ENCODE measurements at regions not wholly inside any gene's neighbourhood (a gene's known extent, or its start where the extent isn't known, plus 50 kb on each side); places are given as distances from the start of the nearest gene placed in this dataset.

DNA sequence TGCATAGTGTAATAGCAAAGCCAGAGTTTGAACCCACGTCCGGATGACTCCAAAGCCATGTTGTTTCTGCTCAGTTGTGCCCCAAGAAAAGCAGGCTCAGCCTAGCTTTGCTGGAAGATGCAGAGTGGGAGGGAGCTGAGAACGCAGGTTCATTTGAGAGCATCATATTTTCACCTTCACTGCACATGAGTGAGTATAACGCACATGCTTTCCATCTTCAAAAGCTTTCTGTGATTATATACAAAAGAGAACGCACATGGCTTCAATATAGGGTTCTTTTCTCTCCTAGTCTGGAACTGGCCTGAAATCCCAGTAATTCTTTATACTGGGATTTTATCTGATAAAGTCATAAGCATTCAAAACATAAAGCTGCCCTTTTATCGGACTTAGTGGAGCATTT lies 385.5 kb upstream of the CADM1 start:
- no peak for DNase-seq (ENCODE audit: low spot score)
- in situ Hi-C loops (cut with MboI; ENCODE audit: low pct_unique_long_range_greater_than_20kb, low sequenced_read_pairs, unreplicated experiment), result no loop called here
- TF ChIP-seq, protein P1, sequence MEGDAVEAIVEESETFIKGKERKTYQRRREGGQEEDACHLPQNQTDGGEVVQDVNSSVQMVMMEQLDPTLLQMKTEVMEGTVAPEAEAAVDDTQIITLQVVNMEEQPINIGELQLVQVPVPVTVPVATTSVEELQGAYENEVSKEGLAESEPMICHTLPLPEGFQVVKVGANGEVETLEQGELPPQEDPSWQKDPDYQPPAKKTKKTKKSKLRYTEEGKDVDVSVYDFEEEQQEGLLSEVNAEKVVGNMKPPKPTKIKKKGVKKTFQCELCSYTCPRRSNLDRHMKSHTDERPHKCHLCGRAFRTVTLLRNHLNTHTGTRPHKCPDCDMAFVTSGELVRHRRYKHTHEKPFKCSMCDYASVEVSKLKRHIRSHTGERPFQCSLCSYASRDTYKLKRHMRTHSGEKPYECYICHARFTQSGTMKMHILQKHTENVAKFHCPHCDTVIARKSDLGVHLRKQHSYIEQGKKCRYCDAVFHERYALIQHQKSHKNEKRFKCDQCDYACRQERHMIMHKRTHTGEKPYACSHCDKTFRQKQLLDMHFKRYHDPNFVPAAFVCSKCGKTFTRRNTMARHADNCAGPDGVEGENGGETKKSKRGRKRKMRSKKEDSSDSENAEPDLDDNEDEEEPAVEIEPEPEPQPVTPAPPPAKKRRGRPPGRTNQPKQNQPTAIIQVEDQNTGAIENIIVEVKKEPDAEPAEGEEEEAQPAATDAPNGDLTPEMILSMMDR (IDR thresholded peaks at IDR 0.05; ENCODE audit: extremely low read depth, insufficient read depth, missing control alignments), result no peak

DNA sequence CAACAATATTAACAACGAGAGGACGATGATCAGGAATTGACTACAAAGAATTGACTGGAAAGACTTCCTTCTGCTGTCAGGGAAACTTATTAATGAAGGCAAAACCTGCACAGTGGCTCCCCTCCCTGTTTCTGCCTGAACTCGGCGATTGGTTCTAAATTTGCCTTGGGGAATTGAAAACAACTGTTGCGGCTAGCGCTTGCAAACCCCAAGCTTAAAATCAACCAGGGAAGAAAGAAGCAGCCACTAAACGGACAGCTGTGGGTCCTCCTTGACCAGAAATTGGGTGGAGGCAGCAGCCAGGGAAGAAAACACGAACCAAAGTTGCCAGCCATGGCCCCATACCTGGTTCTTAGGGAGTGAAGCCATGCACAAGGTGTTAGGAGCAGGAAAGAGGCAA lies 383.5 kb upstream of the CADM1 start:
- TF ChIP-seq, protein P1 (IDR thresholded peaks at IDR 0.05; ENCODE audit: extremely low read depth, insufficient read depth, missing control alignments), result no peak
- no peak for DNase-seq (ENCODE audit: low spot score)
- in situ Hi-C loops (cut with MboI; ENCODE audit: low pct_unique_long_range_greater_than_20kb, low sequenced_read_pairs, unreplicated experiment), result no loop called here

DNA sequence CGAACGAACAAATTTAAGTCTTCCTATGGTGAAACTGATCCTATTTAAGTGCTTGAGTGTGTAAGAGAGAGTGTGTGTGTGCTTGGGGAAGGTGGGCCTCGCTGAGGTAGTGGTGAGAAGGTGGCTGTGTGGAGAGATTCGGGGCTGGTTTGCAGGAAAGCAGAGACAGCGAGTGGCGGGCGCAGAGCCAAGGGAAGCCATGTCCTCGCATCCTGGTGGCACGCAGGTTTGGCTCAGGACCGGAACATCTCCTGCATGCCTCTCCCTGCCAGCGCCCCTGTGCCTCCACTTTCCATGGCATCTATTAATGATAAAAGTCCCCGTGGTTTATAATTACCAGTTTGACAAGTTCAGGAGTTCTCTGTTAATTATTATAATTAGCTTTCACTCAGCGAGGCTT lies 383.1 kb upstream of the CADM1 start:
- in situ Hi-C loops (cut with MboI; ENCODE audit: low pct_unique_long_range_greater_than_20kb, low sequenced_read_pairs, unreplicated experiment), result no loop called here
- no peak for DNase-seq (ENCODE audit: low spot score)
- TF ChIP-seq, protein P1 (IDR thresholded peaks at IDR 0.05; ENCODE audit: extremely low read depth, insufficient read depth, missing control alignments), result no peak

DNA sequence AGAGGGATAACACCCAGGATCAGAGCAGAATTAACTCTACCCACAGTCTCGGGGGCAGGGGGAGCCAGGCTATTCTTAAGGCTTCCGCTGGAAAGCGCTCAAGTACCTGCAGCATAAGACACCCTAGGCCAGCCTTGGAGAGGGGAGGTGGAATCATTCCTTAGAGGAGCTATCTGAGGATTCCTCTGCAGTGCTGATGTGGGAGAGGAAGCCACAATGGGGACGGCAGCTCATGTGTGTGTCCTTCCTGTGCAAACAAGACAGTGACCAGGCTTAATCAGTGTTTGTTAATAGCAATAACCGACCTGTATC lies 382.2 kb upstream of the CADM1 start:
- DNase-seq (ENCODE audit: low spot score), result no peak
- TF ChIP-seq, protein P1 (IDR thresholded peaks at IDR 0.05; ENCODE audit: extremely low read depth, insufficient read depth, missing control alignments), result no peak
- in situ Hi-C loops (cut with MboI; ENCODE audit: low pct_unique_long_range_greater_than_20kb, low sequenced_read_pairs, unreplicated experiment), result no loop called here

DNA sequence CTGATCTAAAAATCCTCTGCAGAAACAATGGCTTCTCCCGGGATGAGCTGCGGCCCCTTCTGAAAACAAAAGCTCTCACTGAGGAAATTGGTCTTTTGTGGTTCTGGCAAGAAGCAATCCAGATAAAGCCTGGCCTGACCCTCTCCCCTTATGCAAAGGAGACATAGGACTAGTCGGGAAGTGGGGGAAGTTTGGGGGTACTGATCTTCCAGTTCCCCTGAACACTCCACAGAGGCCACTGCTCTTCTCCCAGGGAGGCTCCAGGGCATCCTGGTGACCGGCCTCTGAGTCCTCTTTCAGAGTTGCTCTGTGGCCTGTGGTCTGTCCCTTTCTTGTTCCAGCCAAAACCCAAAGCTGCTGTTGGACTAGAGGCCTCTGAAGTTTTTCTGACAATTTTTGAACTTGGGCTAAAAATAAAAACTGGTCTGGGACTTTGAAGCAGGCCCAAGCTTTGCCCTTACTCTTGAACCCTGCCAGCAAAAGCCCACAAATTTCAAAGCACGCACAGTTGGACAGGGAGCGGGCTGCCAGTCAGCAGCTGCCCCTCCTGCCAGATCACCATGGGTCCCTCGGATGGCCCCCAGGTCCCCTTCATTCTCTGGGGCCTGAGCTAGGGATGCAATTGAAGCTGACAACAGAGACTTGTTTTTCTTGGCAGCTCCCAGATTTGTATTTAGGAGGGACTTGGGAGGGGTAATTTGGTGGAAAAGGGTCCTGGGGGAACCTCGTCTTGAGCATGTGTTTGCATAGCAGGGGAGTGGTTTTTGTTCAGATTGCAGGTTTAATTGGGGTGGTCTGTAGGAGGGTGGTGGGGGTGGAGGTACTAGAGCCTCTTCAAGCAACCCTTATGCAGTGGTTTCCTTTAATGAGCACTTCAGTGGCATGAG lies 381.6 kb upstream of the CADM1 start:
- in situ Hi-C loops (cut with MboI; ENCODE audit: low pct_unique_long_range_greater_than_20kb, low sequenced_read_pairs, unreplicated experiment), result no loop called here

DNA sequence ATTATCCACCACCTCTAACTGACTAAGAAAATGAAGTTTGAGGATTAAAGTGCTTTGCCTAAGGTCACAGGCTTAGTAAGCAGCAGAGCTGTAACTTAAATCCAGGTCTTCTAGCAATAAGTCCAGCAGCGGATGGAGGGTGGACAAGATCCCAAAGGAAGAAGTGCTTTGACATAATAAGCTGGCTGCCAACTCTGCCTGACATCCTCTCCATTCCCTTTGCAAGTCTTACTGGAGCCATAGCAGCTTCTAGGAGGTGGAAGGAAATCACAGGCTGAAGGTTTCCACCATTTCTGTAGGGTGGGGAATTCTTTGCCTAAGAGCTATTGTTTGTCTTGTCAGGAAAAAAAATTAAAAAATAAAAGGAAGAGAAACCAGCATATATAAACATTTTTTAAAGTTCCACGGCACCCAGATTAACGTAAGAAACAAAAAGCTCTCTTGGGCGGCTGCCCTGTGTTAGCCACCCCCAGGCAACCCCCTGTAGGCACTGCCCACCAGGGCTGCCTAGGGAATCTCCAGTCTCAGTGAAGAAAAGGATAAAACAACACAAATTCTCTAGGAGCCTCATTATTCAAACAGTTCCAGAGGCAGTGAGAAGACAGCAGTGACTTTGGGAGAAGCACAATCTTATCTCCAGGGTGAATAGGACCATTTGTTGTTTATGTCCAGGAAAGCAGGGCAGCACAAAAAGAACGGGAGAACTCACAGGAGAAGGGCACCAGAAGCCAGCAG lies 380.8 kb upstream of the CADM1 start:
- TF ChIP-seq, protein P1 (IDR thresholded peaks at IDR 0.05; ENCODE audit: extremely low read depth, insufficient read depth, missing control alignments), result no peak
- DNase-seq (ENCODE audit: low spot score), result no peak
- in situ Hi-C loops (cut with MboI; ENCODE audit: low pct_unique_long_range_greater_than_20kb, low sequenced_read_pairs, unreplicated experiment), result no loop called here

More for the DNA sequence above, 381.6 kb upstream of the CADM1 start:
- no peak for DNase-seq (ENCODE audit: low spot score)
- TF ChIP-seq, protein P1 (IDR thresholded peaks at IDR 0.05; ENCODE audit: extremely low read depth, insufficient read depth, missing control alignments), result no peak

Measured in GM13977 (cell line).